RWPE2 (cell line): ENCODE measurements at regions not wholly inside any gene's neighbourhood (a gene's known extent, or its start where the extent isn't known, plus 50 kb on each side); places are given as distances from the start of the nearest gene placed in this dataset.

ENCODE experiments used
- ATAC-seq: fragments of 200-7000 bp; cut with Tn5 transposase; 3 replicates; pipeline ENCODE4 v1.9.1; 2021; ENCODE audit warnings: low read depth
- DNase-seq: peaks from one replicate; pipeline ENCODE4 v3.0.0-alpha.2; 2020; ENCODE audit warnings: low spot score
- H3K27ac ChIP-seq: fragments of 450-650 bp; 2 replicates; pipeline ENCODE4 v1.5.1; 2017; ENCODE audit warnings: mild to moderate bottlenecking; ENCODE audit not compliant: poor library complexity, severe bottlenecking
- H3K27me3 ChIP-seq: fragments of 250-450 bp; sonication (Bioruptor Pico); 2 replicates; pipeline ENCODE4 v1.5.1; 2021; ENCODE audit warnings: mild to moderate bottlenecking, moderate library complexity; ENCODE audit not compliant: insufficient read depth, poor library complexity, severe bottlenecking
- H3K36me3 ChIP-seq: fragments of 250-450 bp; sonication (Bioruptor Pico); 2 replicates; pipeline ENCODE4 v1.5.1; 2020; ENCODE audit warnings: low read depth, mild to moderate bottlenecking, moderate library complexity
- H3K4me1 ChIP-seq: fragments of 250-450 bp; sonication (Bioruptor Pico); 2 replicates; pipeline ENCODE4 v1.5.1; 2021; ENCODE audit warnings: mild to moderate bottlenecking, moderate library complexity; ENCODE audit not compliant: insufficient read depth, poor library complexity, severe bottlenecking
- H3K4me3 ChIP-seq: fragments of 250-450 bp; sonication (Bioruptor Pico); 2 replicates; pipeline ENCODE4 v1.5.1; 2021; ENCODE audit warnings: mild to moderate bottlenecking, moderate library complexity; ENCODE audit not compliant: severe bottlenecking
- H3K9me3 ChIP-seq: fragments of 250-450 bp; sonication (Bioruptor Pico); 2 replicates; pipeline ENCODE4 v1.5.1; 2021; ENCODE audit warnings: mild to moderate bottlenecking, moderate library complexity; ENCODE audit not compliant: severe bottlenecking
- TF ChIP-seq, protein P1 (sequence below): fragments of 450-650 bp; IDR thresholded peaks from one replicate; pipeline ENCODE4 v1.5.1; 2017; ENCODE audit warnings: mild to moderate bottlenecking, moderate library complexity; ENCODE audit not compliant: poor library complexity, severe bottlenecking

DNA sequence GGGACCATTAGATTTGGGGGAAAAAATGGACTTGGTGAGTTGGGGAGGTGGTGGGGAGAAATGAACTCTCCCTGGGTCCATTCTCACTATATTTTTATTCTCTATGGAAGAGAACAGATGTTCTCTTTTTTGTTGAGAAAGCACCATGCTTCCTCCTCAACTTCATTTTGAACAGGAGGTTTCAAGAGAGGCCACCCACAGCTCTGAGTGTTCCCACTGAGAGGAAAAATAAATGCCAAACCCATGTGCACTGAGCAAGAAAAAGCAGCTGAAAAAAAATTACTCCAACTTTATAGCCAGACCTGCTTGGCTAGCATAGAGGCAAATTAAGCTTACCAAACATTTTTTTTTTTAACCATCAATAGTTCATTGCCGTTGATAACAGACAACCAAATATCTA is 883.6 kb downstream of the KCNJ2 start:
- Histone ChIP-seq H3K36me3 (no peaks in the 10 kb centered on the region), H3K4me3 (no peak overlapping the region), H3K27me3 (no peaks in the 10 kb centered on the region), H3K9me3 (no peaks in the 10 kb centered on the region), H3K27ac (no peak overlapping the region), H3K4me1 (no peaks in the 10 kb centered on the region)
- TF ChIP-seq, protein P1, sequence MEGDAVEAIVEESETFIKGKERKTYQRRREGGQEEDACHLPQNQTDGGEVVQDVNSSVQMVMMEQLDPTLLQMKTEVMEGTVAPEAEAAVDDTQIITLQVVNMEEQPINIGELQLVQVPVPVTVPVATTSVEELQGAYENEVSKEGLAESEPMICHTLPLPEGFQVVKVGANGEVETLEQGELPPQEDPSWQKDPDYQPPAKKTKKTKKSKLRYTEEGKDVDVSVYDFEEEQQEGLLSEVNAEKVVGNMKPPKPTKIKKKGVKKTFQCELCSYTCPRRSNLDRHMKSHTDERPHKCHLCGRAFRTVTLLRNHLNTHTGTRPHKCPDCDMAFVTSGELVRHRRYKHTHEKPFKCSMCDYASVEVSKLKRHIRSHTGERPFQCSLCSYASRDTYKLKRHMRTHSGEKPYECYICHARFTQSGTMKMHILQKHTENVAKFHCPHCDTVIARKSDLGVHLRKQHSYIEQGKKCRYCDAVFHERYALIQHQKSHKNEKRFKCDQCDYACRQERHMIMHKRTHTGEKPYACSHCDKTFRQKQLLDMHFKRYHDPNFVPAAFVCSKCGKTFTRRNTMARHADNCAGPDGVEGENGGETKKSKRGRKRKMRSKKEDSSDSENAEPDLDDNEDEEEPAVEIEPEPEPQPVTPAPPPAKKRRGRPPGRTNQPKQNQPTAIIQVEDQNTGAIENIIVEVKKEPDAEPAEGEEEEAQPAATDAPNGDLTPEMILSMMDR, result no peak
- no peak for DNase-seq
- no peak for ATAC-seq

DNA sequence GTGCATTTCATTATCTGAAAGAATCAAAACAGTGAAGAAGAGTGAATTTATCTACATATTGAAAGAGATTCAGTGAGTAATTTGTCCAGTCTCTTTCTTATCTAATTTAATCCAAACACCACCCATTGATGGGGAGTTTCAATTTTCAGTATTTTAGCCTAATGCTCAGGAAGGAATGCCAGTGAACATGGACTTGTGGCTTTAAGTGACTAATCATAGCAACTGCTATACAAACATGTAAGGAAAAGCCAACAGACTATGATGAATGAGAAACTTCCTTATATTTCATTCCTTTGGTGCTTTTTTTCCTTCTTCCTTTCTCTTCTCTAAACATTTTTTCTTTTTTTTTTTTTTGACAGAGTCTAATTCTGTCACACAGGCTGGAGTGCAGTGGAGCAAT is 885.8 kb downstream of the KCNJ2 start:
- Histone ChIP-seq H3K4me3 (no peak overlapping the region), H3K27me3 (no peaks in the 10 kb centered on the region), H3K36me3 (no peaks in the 10 kb centered on the region), H3K9me3 (no peaks in the 10 kb centered on the region), H3K27ac (no peak overlapping the region), H3K4me1 (peaks cover 5% of the 10 kb centered on the region)
- no peak for DNase-seq
- no peak for ATAC-seq
- TF ChIP-seq, protein P1, result no peak

DNA sequence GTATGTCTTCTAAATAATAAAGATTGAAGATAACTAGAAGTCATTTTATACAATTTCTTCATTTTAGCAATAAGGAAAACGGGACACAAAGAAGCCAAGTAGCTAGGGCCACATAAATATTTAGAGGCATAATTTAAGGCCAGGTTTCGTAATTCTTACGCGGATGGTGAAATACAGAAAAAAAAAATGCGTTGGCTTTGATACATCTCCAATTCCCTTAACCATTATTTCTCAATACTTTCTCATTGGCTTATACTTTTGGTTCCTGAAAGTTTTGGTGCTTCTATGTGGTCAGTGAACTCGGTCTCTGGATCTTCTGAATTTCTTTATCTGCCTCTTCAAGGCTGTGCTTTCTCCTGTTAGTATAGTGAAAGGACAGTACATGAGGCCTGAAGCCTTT is 888.1 kb downstream of the KCNJ2 start:
- Histone ChIP-seq H3K36me3 (no peaks in the 10 kb centered on the region), H3K9me3 (no peaks in the 10 kb centered on the region), H3K27ac (no peak overlapping the region), H3K4me3 (no peak overlapping the region), H3K4me1 (peaks cover 5% of the 10 kb centered on the region), H3K27me3 (no peaks in the 10 kb centered on the region)
- TF ChIP-seq, protein P1, result no peak
- ATAC-seq, result no peak
- no peak for DNase-seq

DNA sequence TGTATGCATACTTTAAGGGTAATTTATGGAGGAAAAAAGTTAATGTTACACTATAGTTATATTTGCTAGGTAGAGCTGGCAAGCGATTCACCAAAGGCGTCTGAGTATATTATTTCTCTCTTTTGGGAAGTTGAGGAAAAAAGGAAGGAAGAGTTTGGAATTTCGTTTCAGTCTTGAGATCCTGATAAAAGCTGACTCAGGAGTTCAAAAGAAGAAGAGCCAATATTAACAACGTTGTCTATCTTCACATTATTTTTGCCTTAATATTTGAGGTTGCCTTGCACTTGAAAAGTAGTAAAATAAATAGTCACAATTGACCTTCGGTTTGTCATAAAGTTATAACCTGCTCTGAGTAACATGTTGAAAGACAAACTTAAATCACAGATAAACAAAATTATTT is 888.6 kb downstream of the KCNJ2 start:
- H3K27me3 ChIP-seq, result no peaks in the 10 kb centered on the region
- DNase-seq (no peak), ATAC-seq (no peak)
- peaks cover 5% of the 10 kb centered on the region for H3K4me1 ChIP-seq
- H3K9me3 ChIP-seq, result no peaks in the 10 kb centered on the region
- no peaks in the 10 kb centered on the region for H3K36me3 ChIP-seq
- TF ChIP-seq, protein P1, result no peak
- no peak overlapping the region for H3K4me3 ChIP-seq
- no peak overlapping the region for H3K27ac ChIP-seq

DNA sequence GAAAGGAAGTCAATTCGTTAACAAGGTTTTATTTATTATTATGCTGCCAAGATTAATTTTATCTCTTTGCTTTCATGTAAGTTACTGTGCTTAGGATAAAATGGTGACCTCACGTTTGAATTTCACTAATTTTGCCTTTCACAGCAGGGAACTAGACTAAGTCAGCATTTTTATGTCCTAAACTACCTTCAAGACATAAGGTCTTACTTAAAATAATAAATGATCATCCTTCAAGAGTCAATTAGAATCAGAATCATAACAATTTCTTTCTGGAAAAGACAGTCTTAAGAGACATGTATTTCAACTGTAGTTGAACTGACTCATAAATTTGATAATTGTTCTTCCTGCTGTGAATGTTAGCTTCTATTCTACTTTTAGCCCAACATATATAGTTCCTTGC is 893.8 kb downstream of the KCNJ2 start:
- no peak for DNase-seq
- Histone ChIP-seq H3K4me3 (no peak overlapping the region), H3K9me3 (no peaks in the 10 kb centered on the region), H3K36me3 (no peaks in the 10 kb centered on the region), H3K27ac (no peak overlapping the region), H3K4me1 (peaks cover 5% of the 10 kb centered on the region), H3K27me3 (no peaks in the 10 kb centered on the region)
- no peak for ATAC-seq
- TF ChIP-seq, protein P1, result no peak
